Fibroblast of pulmonary artery (primary cell): ENCODE measurements at regions not wholly inside any gene's neighbourhood (a gene's known extent, or its start where the extent isn't known, plus 50 kb on each side); places are given as distances from the start of the nearest gene placed in this dataset.

Experiments
- DNase-seq: peaks from one replicate; pipeline ENCODE4 v3.0.0-alpha.2; 2010; ENCODE audit warnings: low read depth
- H3K4me3 ChIP-seq: replicated peaks from 2 replicates; pipeline ENCODE4 v1.5.1; 2011; ENCODE audit warnings: low read depth, mild to moderate bottlenecking, control low read depth, low read length, moderate library complexity
- TF ChIP-seq, protein P1 (sequence below): IDR thresholded peaks from 2 replicates; pipeline ENCODE4 v1.5.1; 2011; ENCODE audit warnings: mild to moderate bottlenecking, control low read depth, low read length, inconsistent platforms; ENCODE audit errors: missing control alignments

DNA sequence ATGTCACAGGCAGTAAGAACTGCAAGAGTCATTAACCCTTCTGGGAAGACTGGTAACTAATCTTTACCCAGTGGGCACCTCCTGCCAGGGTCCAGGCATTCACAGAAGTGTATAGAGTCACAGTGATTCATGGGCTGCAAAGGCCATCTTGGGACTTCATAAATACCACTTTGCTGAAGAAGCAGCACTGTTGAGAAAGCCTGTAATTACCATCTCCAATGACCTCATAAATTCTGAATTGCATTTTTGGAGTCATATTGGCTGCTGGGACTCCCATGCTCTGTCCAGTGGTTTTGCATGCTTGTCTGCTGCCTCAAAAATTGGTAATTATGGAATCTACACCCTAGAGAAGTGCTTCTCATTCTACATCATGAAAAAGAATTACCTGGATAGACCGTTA is 837.2 kb downstream of the NTRK3 start:
- TF ChIP-seq, protein P1, sequence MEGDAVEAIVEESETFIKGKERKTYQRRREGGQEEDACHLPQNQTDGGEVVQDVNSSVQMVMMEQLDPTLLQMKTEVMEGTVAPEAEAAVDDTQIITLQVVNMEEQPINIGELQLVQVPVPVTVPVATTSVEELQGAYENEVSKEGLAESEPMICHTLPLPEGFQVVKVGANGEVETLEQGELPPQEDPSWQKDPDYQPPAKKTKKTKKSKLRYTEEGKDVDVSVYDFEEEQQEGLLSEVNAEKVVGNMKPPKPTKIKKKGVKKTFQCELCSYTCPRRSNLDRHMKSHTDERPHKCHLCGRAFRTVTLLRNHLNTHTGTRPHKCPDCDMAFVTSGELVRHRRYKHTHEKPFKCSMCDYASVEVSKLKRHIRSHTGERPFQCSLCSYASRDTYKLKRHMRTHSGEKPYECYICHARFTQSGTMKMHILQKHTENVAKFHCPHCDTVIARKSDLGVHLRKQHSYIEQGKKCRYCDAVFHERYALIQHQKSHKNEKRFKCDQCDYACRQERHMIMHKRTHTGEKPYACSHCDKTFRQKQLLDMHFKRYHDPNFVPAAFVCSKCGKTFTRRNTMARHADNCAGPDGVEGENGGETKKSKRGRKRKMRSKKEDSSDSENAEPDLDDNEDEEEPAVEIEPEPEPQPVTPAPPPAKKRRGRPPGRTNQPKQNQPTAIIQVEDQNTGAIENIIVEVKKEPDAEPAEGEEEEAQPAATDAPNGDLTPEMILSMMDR = no peak
- no peak overlapping the region for H3K4me3 ChIP-seq
- no peak for DNase-seq

DNA sequence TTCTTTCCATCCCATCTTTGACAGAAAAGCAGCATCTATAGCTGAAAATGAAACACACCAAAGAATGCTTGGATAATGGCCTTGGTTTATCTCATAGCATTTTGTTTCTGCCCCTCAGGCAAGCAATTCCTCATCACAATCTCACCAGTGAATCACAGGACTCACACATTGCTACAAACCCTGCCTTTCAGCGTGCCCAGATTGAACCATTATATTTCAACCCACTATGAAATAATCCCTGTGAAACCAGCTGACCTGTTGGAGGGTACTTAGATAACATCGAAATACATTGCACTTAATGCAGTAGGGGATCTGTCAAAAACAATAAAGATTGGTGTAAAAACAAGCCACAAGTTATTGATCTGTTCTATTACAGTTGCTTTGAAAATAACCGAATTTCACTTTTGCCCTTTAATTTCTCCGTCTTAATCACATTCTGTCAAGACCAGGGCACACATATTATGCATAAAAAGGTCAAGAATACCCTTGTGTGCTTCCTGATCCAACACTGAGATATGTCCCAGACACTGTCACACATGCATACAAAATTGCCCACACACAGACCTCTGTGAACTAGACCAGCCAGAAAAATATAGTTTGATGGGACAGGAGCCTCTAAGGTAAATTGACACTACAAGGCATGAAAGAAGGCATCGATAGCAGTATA is 839.8 kb downstream of the NTRK3 start:
- no peak overlapping the region for H3K4me3 ChIP-seq
- TF ChIP-seq, protein P1 = no peak
- no peak for DNase-seq

DNA sequence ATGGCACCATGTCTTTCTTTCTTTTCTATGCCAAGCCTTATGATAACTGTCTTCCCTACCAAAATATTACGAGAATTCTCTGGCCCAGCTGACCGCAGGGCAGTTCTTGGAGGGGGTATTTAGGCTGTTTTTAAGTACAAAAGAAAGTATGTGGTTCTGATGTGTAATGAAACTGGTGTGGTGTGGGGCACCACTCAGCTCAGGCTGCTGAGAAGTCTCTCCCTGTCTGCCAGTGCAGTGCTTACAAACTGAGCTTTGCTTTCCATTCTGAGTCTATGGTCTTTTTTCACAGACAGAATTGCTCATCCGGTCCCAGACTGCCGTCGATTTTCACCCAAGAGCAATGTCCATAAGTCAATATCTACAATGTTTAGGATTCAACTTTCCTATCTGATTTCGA is 847.6 kb downstream of the NTRK3 start:
- H3K4me3 ChIP-seq = no peak overlapping the region
- TF ChIP-seq, protein P1 = no peak
- DNase-seq = no peak

DNA sequence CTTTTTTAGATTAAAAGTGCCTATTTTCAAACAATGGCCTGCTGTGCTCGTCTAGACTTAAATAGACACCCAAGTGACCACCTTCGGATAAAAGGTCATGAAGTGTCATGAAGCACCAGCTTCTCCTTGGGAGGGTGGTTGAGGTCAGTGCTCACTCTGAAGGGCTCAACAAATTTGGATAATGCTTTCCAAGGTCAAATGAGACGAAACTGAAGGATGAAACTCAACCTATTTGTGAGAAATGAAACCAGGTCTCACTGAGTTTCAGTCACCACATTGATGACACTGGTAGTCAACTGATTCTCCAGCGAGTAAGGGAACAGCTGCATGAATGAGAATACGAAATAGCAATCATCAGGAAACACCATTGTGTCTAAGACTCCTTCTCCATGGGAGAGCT is 852.6 kb downstream of the NTRK3 start:
- TF ChIP-seq, protein P1 = no peak
- no peak for DNase-seq
- no peak overlapping the region for H3K4me3 ChIP-seq

DNA sequence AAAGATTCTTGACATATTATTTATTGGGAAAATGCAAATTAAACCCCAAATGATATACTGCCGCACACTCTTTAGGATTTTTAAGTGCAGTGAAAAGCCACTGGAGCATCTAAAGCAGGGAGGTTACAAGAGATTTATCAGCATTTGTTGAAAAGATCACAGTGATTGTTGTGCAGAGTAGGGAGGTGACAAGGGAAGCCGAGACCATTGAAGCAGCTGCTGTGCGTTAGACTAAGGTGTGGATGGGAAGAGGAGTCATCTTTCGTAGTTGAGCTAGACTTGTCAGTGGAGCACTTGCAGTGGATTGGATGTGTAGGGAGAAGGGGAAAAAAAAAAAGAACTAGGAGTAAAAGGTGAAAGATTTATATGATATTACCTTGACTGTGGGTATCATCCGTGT is 854.6 kb downstream of the NTRK3 start:
- no peak for DNase-seq
- TF ChIP-seq, protein P1 = no peak
- H3K4me3 ChIP-seq = no peak overlapping the region

DNA sequence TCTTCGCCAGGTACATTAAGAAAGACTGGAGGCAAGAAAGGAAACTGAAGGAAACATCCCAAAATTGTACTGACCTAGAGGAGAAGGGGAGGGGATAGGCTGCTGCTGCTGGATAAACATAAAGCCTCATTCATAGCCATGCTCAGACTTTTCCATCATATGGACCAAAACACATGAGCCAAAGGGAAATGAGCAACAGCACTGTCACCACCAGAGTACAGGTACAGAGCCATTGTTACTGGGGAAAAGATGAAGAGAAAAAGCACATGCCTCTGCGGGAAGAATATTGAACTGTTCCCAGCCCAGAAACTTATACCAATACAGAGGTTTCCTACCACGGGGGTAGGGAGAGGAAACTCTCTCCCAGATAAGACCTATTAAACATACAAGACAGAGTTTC is 861.9 kb downstream of the NTRK3 start:
- TF ChIP-seq, protein P1 = no peak
- no peak overlapping the region for H3K4me3 ChIP-seq
- DNase-seq = no peak

DNA sequence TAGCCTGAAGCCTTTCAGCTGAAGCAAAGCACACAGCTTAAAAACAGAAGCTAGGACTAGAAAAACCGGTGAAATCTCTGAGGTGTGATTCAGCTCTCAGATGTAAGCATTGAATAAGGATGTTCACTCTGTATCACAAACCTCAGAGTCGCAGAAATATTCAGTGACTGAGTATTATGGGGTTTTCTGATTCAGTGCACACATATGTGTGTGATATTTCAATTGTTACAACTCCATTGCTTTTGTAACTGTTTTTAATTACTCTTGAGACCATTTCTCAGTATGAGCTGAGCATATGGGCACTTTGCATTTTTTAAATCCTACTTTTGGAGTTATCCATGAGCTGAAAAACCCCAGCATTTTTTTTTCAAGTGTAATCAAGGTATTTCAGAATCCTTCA is 868.8 kb downstream of the NTRK3 start:
- TF ChIP-seq, protein P1 = no peak
- H3K4me3 ChIP-seq = no peak overlapping the region
- DNase-seq = no peak
